IPS-NIHi7 (cell line): ENCODE measurements at regions not wholly inside any gene's neighbourhood (a gene's known extent, or its start where the extent isn't known, plus 50 kb on each side); places are given as distances from the start of the nearest gene placed in this dataset.
"Not testable (repeated sequence)": the region's sequence is repeated elsewhere in the genome, so short reads cannot be mapped to it uniquely, and the experiment has no call there.

Source experiments
- DNase-seq: peaks from one replicate; pipeline ENCODE4 v3.0.0; 2012; ENCODE audit warnings: mixed read lengths; ENCODE audit errors: extremely low spot score

DNA sequence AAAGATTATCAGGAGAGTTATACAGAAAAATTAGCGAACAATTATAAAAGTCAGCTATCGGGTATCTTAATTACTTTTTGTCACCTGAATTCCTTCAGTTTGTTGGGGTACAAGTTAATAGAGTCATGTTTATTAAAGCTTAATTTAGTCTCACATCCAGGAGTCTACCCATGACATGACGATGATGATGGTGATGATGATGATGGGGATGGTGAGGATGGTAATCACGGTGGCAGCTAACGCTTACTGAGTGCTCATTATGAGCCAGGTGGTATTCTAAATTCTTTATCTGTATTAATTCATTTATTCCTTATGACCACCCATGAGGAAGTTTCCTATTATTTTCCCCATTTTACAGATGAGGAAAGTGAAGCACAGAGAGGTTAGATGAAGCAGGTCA is 208.6 kb upstream of the KIF2A start:
- no peak for DNase-seq

DNA sequence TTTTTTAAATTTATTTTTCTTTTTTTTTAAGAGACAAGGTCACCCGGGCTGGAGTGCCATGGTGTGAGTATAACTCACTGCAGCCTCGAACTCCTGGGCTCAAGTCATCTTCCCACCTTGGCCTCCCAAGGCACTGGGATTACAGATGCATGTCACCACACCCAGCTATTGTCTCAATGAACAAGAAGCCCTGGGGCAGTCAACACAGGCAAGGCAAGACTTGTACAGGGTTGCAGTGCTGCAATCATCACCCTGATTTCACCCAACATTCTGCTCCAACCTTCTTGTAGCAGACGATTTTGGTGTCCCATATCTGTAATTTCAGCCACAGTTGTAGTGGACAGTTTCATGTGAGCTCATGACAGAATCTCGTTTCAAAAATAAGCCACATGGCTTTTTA is 205.8 kb upstream of the KIF2A start:
- DNase-seq: no peak

DNA sequence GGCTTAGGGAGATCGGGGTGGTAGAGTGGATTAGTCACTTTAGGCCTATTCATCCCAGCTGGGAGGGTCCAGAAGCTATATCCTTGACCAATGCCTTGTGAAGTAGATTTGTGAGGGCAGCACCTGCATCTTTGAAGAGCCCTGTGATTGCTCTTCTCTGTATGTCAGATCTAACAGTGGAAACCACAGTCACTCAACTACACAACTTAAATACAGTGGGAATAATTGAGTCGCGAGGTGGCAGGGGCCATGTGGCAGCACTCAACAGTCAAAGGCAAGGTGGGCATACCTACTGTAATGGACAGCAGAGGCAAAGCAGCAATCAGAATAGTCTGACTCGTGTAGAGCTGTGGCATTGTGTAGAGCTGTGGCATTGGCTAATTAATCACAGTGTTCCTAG is 202.1 kb upstream of the KIF2A start:
- not testable (repeated sequence) for DNase-seq

DNA sequence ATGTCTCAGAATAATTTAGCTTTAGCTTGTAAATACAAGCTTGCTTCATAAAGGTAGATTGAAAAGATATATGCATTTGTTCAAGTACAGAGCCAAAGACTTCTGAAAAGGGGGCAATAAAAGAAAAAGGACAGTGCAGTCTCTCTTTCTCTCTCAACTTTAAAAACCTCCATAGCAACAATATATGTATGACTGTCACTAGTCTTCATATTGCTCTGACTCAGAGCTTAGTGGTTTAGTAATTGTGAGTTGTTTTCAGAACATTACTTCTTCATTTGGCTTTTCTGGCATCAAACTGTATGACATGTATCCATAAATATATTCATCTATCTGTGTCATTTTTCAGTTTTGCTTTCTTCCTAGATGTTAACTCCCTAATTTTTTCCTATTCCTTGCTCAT is 194.6 kb upstream of the KIF2A start:
- DNase-seq: no peak

DNA sequence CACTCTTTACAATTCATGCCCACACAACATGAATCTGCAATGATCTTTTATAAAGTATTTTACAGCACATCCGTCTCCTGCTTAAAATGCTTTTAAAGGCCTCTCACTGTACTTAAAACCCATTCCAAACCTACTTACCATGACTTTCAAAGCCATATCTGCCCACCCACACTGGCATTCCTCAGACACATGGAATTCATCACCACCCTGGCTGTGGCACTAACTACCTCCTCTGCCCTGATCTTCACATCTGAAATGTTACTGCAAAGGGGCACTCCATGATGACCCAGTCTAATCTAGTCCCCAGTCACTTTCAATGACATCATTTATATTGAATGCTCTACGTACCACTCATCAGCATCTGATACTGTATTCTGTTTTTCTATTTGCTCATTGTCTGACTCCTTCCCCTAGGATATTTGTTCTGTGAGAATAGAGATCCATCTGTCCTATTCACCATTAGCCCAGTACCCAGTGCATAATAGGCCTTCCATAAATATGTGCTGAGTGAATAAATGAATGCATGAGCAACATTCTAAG is 193.2 kb upstream of the KIF2A start:
- DNase-seq: no peak

DNA sequence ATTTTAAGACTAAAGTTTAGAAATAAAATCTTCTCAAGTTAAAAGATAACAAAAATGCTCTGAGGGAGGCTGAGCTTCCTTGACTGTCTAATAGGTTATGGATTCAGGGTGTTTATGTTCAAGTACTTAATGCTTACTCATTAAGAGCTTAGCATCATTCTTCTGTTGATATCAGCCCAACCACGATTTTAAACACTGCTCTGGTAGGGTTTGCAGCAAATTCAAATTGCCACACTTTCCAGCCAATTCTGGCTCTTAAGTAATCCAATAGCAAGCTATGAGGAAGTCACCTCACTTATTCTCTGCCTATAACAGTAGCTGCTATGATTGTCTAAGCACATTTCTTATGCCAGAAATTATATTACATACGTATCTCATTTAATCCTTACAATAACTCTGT is 191.0 kb upstream of the KIF2A start:
- no peak for DNase-seq

DNA sequence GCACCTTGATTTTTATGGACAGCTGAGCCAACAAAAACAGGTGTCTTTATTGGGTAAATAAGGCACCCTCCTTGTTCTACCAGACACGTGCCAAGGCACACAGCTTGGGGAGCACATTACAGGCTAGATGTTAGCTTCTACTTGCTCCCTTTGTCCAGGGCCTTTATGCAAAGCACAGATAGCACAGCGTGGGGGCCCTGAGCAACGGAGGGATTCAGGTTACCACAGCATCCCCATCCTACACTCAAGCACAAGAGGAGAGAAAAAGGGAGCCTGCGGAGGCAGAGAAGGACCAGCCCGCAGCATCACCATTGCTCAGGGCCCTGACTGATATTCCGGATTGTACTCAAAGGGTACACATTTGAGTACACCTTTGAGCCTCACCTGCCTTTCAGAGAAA is 181.7 kb upstream of the KIF2A start:
- DNase-seq: no peak

DNA sequence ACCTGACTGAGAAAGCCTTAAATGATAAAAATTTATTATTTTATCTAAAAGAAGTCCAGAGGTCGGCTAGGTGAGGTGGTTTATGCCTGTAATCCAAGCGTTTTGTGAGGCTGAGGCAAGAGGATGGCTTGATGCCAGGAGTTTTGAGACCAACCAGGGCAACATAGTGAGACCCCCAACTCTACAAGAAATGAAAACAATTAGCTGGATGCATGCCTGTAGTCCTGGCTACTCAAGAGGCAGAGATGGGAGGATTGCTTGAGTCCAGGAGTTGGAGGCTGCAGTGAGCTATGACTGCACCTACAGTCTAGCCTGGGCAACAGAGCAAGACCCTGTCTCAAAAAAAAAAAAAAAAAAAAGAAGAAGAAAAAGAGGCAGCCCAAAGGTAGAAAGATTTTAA is 179.9 kb upstream of the KIF2A start:
- no peak for DNase-seq

DNA sequence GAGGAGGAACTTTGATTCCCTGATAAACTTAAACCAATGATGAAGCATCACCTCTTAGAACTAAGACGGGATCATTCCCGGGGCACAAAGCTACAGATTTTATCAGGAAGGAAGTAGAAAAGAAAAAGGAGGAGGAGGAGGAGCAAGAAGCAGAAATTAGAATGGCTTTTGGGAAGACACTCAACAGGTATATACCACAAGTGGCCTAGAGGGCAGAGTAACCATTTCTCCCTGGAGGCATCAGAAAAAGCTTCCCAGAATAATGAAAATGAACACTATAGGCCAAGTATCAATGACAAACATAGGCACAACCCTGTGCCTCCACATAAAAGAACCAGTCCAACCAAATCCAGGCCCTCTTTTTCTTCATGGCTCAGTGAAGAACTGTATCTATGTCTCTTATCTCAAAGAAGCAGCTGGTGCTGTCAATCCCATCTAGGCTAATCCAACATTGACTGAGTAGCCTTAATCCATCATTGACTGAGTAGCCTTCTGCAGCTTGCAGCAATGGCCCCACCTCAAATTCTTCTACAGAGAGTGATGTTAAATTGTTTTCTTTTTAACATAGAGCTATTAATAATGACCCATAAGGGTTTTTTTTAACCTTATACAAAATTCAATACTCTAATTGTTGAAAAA is 178.8 kb upstream of the KIF2A start:
- DNase-seq: no peak

DNA sequence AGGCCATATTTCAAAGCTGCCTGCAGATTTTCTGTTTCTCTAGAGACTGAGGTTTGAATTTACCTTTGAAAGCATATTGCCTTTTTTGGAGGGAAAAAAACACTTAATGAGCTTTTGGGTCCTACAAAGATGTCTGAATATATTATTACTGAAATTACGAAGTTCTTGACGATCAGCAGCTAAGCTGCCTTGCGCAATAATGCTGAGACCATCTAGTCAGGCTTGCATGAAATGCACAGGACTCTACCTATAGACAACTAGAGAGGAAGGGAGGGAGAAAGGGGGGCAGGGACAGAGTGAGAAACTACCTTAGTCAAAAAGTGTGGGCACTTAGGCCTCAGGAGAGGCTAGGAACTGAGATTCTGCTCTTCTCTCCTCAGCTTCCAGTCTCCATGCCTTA is 175.9 kb upstream of the KIF2A start:
- no peak for DNase-seq

DNA sequence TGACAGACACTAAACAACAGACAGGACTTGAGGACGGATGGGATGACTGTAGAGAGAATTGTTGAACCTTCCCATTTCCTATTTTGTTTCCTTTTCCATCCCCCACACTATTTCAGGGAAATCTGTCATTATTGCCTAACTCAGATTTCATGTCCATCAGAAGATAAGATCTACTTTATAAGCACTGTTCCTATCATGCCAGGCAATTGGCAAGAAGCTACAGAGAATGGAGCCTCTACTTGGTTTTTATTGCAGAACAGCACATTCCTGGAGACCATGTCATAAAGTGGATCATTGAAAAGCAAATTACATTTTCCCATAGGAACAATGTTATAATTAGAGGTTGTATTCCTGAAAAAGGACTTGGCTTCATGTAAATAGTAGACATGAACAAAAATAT is 173.7 kb upstream of the KIF2A start:
- no peak for DNase-seq

DNA sequence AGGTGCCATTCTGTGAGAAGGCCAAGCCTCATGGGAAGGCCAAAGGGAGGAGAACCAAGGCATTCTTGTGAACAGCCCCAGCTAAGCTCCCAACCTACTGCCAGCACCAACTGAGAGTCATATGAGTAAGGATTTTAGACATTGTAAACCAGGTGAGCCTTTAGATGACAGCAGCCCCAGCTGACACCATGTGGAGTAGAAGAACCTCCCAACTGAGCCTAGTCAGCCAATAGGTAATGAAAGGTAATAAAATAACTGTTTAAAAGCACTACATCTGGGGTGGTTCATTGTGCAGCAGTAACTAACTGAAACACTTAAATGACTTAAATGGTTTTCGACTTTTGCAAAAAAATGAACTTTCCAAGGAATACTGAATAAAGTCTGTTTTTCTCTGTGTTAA is 172.6 kb upstream of the KIF2A start:
- DNase-seq: no peak

DNA sequence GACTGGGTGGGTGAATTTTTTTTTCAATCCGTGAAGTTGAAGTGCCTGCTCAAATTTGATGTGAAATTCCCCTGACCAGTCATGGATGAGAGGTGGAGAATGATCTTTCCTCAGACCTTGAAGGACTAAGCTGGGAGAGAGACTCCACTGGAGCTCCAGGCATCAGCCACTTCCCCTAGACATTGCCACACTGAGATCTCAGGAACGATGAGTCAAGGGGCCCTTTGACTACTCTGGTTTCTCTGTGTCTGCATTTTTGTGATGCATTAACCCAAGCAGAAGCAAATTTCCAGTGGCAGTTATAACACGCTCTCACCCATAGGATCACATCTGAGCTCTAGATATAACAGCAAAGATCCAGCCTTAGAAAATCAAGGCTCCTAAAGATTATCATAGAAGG is 171.2 kb upstream of the KIF2A start:
- DNase-seq: no peak

DNA sequence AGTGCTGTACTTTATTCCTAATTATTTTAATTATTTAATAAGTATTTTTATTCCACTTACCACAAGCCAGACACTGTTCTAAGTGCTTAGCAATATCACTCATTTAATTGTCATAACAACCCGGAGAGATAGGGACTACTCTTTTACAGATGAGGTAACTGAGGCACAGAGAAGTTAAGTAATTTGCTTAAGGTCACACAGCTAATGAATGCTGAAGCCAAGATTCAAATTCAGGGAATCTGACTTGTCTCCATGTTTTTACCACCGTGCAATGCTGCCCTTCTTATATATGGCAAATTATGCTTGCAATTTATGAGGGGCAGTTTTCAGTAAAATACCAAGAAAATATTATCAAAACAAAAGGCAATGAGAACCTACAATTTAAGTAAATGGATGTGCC is 168.4 kb upstream of the KIF2A start:
- DNase-seq: no peak

DNA sequence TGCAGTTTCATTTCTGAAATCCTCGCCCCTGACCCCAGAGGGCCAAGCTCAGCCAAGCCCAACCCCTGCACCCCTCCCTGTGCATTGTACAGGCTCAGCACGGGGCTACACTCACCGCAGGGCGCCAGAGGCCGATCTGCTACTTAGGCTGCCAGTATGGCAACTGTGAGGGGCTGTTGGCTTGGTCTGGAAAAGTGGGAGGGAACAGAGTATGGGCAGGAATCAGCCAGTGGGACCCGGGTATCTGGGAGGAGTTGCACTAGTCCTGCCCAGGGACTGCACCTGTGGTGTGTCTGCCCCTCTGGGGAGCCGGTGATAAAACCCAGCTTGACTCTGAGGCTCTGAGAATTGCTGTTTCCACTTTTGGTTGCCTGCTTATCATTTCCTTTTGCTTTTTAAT is 167.4 kb upstream of the KIF2A start:
- peak; percentile 67 for DNase-seq

DNA sequence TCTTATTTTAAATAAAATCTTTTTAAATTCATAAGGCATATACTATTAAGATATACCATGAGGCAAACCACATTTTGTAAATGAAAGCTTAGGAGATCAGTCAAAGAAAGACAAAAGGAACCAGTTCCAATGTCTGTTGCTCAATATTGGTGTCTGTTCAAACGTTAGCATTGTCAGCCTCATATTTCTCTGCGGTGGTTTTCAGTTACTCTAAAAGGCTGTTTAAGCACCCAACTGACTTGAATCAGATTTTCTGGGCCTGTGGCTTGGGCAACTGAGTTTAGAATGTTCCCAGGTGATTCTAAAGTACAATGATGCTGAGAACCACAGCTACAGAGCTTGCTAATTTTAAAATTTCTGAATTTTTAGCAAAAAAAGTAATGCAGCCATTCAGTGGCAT is 166.3 kb upstream of the KIF2A start:
- DNase-seq: no peak

DNA sequence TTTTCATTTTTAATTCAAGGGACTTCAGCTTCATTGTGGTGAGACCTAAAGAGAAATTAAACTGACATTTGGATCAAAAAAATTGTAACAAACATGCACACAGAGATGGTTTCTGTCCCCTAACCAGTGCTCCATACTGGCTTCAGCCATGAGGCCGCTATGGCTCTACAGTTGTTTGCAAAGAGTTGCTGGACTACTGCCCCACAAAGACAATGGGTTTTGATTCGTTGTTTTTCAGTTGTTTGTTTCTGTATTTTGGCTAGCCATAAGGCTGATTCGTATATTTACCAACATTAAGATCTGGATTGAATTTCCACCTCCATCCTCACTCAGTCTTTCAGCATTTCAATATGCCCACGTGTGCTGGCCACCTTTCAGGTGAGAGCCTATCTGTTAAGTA is 163.7 kb upstream of the KIF2A start:
- DNase-seq: no peak

DNA sequence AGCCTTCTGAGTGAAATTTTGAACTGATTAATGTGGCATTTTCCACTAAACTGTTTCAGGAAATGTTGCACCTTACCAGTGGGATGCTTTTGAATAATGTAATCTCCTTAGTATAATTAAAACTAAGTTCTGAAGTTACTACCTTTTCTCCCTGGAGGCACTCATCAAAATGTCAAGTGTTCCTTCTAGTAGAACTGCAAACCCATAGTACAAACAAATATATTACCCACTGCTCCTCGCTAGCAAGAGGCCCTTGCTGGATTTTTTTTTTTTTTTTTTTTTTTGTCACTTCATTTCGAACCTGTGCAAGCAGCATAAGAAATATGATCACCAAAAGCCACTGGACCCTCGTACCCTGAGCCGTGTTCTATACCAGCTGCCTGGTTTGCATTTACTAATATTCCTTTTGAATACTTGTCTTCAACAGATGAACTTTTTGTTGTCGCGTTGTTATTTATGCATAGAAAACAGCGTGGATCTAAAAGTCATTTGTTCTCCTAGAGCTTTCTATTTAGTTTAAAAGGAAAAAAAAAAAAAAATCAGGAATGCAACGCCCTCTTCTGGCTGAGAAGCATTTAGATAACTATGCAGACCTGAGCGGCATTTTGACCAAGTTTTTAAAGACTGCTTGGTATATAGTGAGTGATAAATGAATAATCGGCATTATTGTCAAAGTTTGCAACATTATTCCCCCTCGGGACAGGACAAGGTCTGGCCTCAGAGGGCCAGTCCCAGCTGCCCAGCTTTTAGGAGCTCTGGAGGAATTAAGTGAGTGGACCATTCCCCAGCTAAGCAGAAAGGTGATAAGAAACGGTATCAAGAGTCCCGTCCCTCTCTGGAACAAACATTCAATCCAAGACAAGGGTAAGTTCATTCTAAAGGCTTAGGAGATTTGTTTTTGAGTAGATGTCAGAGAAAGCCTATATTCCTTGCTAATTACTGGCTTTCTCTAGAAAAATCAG is 162.5 kb upstream of the KIF2A start:
- DNase-seq: no peak

DNA sequence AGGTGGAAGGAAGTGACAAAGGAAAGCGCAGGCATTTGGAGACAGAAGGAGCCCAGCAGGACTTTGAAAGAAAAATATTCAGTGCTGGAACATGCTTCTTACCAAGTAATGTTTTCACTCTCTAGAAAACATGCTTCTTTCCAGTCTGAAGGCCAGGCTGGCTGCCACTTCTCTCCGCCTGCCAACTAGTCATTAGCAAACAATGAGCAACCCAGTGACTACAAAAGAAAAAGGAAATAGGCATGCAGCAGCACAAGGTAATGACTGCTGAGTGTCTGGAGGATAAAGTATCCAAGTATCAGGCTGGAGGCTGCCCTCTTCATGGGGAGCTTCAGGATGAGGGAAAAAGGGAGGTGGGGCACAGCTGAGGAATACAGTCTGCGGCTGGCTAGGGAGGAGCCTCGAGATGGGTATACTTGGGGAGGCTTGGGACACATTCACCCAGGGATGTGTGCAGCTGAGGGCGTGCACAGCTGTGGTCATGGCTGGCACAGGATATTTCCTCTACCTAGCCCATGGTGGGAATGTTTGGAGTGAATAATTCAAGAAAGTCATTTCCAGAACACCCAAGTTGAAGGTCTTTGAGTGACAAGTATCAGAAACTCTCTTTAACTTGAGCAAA is 161.5 kb upstream of the KIF2A start:
- DNase-seq: no peak

DNA sequence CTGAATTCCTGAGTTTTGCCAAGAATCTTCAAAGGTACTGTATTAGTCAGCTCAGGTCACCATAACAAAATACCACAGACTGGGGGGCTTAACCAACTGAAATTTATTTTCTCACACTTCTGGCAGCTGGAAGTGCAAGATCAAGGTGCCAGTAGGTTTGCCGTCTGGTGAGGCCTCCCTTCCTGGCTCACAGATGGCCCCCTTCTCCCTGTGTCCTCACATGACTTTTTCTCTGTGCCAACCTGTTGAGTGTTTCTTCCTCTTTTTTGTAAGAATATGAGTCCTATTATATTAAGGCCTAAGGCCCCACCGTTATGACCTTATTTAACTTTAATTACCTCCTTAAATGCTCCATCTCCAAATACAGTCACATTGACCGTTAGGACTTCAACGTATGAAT is 156.1 kb upstream of the KIF2A start:
- no peak for DNase-seq

DNA sequence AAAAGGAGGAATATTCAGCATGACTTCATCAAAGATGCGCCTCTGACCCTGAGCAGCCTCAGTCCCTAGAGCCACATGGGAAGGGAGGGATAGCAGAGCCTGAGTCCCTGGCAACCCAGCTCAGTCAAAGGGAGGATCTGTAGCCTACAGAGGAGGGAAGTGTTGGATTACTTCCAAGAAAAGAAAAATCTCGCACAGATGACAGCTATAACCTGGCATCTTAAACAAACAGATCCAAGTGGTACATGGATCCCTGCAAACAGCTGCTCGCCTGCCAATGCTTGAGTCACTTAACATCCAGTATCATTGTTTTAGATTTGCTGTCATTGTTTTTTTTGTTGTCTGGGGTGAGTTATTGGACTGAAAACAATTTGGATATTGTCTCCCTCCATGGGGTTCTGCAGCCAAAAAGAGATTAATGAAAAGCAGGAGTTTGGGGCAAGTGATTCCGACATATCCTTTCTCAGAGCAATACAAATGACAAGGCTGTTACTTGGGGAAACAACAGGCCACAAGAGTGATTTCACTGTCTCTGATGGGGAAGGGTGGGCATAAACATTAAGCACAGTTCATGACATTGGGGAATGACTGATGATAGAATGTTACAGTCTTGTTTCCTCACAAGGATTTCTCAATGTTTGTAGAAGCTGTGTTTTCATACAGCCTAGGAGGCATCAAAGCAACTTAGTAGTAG is 153.5 kb upstream of the KIF2A start:
- DNase-seq: no peak

DNA sequence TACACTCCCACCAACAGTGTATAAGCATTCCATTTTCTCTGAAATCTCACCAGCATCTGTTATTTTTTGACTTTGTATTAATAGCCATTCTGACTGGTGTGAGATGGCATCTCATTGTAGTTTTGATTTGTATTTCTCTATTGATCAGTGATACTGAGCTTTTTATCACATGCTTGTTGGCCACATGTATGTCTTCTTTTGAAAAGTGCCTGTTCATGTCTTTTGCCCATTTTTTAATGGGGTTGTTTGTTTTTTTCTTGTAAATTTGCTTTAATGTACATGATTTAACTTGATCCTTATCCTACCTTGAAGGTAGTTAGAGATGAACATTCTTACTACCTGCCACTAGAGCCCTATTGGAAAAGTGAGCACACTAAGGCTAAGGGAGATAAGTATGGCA is 151.2 kb upstream of the KIF2A start:
- DNase-seq: no peak
